Glutamatergic neuron (in vitro differentiated cells): ENCODE measurements at regions not wholly inside any gene's neighbourhood (a gene's known extent, or its start where the extent isn't known, plus 50 kb on each side); places are given as distances from the start of the nearest gene placed in this dataset.

Experiments
- DNase-seq: peaks from one replicate; pipeline ENCODE4 v3.0.0; 2022
- H3K27ac Mint-ChIP-seq: one replicate; pipeline ENCODE4 v1.8.0; 2020; ENCODE audit warnings: mild to moderate bottlenecking, mixed read lengths, inconsistent platforms; ENCODE audit not compliant: unreplicated experiment
- H3K27me3 Mint-ChIP-seq: one replicate; pipeline ENCODE4 v1.8.0; 2020; ENCODE audit warnings: mild to moderate bottlenecking, moderate library complexity, mixed read lengths, inconsistent platforms; ENCODE audit not compliant: unreplicated experiment
- H3K36me3 Mint-ChIP-seq: one replicate; pipeline ENCODE4 v1.8.0; 2020; ENCODE audit warnings: mild to moderate bottlenecking, mixed read lengths, inconsistent platforms; ENCODE audit not compliant: unreplicated experiment
- H3K4me1 Mint-ChIP-seq: one replicate; pipeline ENCODE4 v1.8.0; 2020; ENCODE audit warnings: mild to moderate bottlenecking, low read depth, mixed read lengths, inconsistent platforms; ENCODE audit not compliant: unreplicated experiment
- H3K4me3 Mint-ChIP-seq: one replicate; pipeline ENCODE4 v1.8.0; 2020; ENCODE audit warnings: mild to moderate bottlenecking, mixed read lengths, inconsistent platforms; ENCODE audit not compliant: unreplicated experiment
- H3K9me3 Mint-ChIP-seq: one replicate; pipeline ENCODE4 v1.8.0; 2020; ENCODE audit warnings: mild to moderate bottlenecking, moderate library complexity, mixed read lengths, inconsistent platforms; ENCODE audit not compliant: unreplicated experiment
- CTCF ChIP-seq: fragments of 200-600 bp; sonication (generic); IDR thresholded peaks from one replicate; pipeline ENCODE4 v1.5.0; 2021; ENCODE audit not compliant: partially characterized antibody, unreplicated experiment

- Mint-ChIP-seq H3K27me3 (peaks cover 2% of the 10 kb centered on the region), H3K4me3 (no peak overlapping the region), H3K9me3 (peaks cover 2% of the 10 kb centered on the region), H3K27ac (no peak overlapping the region), H3K36me3 (no peaks in the 10 kb centered on the region), H3K4me1 (peaks cover 4% of the 10 kb centered on the region)
- no peak for TF ChIP-seq CTCF
- no peak for DNase-seq
Measured at GRCh38 chr13:73157031-73157430, 98.2 kb downstream of the KLF5 start.

GRCh38 chr13:73146707-73147106 lies 87.9 kb downstream of the KLF5 start:
- no peak for DNase-seq
- Mint-ChIP-seq H3K27me3 (no peaks in the 10 kb centered on the region), H3K27ac (no peak overlapping the region), H3K4me1 (no peaks in the 10 kb centered on the region), H3K9me3 (no peaks in the 10 kb centered on the region), H3K36me3 (peaks cover 4% of the 10 kb centered on the region), H3K4me3 (no peak overlapping the region)
- no peak for TF ChIP-seq CTCF

- Mint-ChIP-seq H3K36me3 (peaks cover 3% of the 10 kb centered on the region), H3K27me3 (no peaks in the 10 kb centered on the region), H3K4me1 (no peaks in the 10 kb centered on the region), H3K9me3 (no peaks in the 10 kb centered on the region), H3K4me3 (no peak overlapping the region), H3K27ac (no peak overlapping the region)
- DNase-seq = no peak
- TF ChIP-seq CTCF = no peak
Measured at GRCh38 chr13:73142071-73142470, 83.3 kb downstream of the KLF5 start.

- DNase-seq = no peak
- Mint-ChIP-seq H3K36me3 (no peaks in the 10 kb centered on the region), H3K4me1 (no peaks in the 10 kb centered on the region), H3K9me3 (no peaks in the 10 kb centered on the region), H3K27me3 (no peaks in the 10 kb centered on the region), H3K4me3 (no peak overlapping the region), H3K27ac (no peak overlapping the region)
- TF ChIP-seq CTCF = no peak
Measured at GRCh38 chr13:73141292-73141771, 82.5 kb downstream of the KLF5 start.

- Mint-ChIP-seq H3K27ac (no peak overlapping the region), H3K9me3 (no peaks in the 10 kb centered on the region)
- TF ChIP-seq CTCF = no peak
Measured at GRCh38 chr13:73140801-73141200, 82.0 kb downstream of the KLF5 start.

More at GRCh38 chr13:73140801-73141200, 82.0 kb downstream of the KLF5 start:
- Mint-ChIP-seq H3K4me3 (no peak overlapping the region), H3K36me3 (no peaks in the 10 kb centered on the region), H3K4me1 (no peaks in the 10 kb centered on the region), H3K27me3 (no peaks in the 10 kb centered on the region)
- no peak for DNase-seq
